Neutrophil (primary cell): ENCODE measurements at regions not wholly inside any gene's neighbourhood (a gene's known extent, or its start where the extent isn't known, plus 50 kb on each side); places are given as distances from the start of the nearest gene placed in this dataset.

ENCODE experiments used
- H3K27ac ChIP-seq: fragments of 200-600 bp; sonication (generic); 2 replicates; pipeline ENCODE4 v1.5.1; 2016; ENCODE audit warnings: mild to moderate bottlenecking, moderate library complexity
- H3K27me3 ChIP-seq: fragments of 200-600 bp; sonication (generic); 2 replicates; pipeline ENCODE4 v1.6.0; 2016; ENCODE audit warnings: mild to moderate bottlenecking
- H3K36me3 ChIP-seq: fragments of 200-600 bp; sonication (generic); 2 replicates; pipeline ENCODE4 v1.5.1; 2017
- H3K4me1 ChIP-seq, 2 experiments: fragments of 200-600 bp in 1 of 2; sonication (generic) in 1 of 2; 1 replicate in 1 of 2; 2 replicates in 1 of 2; pipeline versions ENCODE4 v1.5.1 to v1.6.1; 2013 to 2016; ENCODE audit warnings: low read depth in 1 of 2, low read length in 1 of 2, mild to moderate bottlenecking in 1 of 2, moderate library complexity in 1 of 2; ENCODE audit not compliant: control insufficient read depth in 1 of 2, insufficient read depth in 1 of 2
- H3K4me3 ChIP-seq, 2 experiments: fragments of 200-600 bp in 1 of 2; sonication (generic) in 1 of 2; 1 replicate in 1 of 2; 2 replicates in 1 of 2; pipeline ENCODE4 v1.5.1; 2013 to 2016; ENCODE audit warnings: low read depth in 1 of 2, low read length in 1 of 2, mild to moderate bottlenecking in 1 of 2, moderate library complexity in 1 of 2
- H3K9me3 ChIP-seq: fragments of 200-600 bp; sonication (generic); 2 replicates; pipeline ENCODE4 v1.5.1; 2016
- CTCF ChIP-seq: fragments of 200-600 bp; sonication (generic); IDR thresholded peaks from 2 replicates; pipeline ENCODE4 v1.5.1; 2016; ENCODE audit warnings: antibody characterized with exemption

GRCh38 chr9:31390403-31391025 lies 993.9 kb upstream of the ACO1 start:
- H3K27me3 ChIP-seq = no peaks in the 10 kb centered on the region
- no peaks in the 10 kb centered on the region for H3K36me3 ChIP-seq
- no peak overlapping the region for H3K4me3 ChIP-seq
- no peaks in the 10 kb centered on the region for H3K4me1 ChIP-seq
- TF ChIP-seq CTCF = no peak
- H3K9me3 ChIP-seq = no peaks in the 10 kb centered on the region
- no peak overlapping the region for H3K27ac ChIP-seq

- Histone ChIP-seq H3K27ac (no peak overlapping the region), H3K4me3 (no peak overlapping the region), H3K9me3 (no peaks in the 10 kb centered on the region), H3K4me1 (no peaks in the 10 kb centered on the region), H3K36me3 (no peaks in the 10 kb centered on the region), H3K27me3 (no peaks in the 10 kb centered on the region)
- no peak for TF ChIP-seq CTCF
Measured at GRCh38 chr9:31393240-31393639, 991.2 kb upstream of the ACO1 start.

- H3K27ac ChIP-seq = no peak overlapping the region
- H3K36me3 ChIP-seq = no peaks in the 10 kb centered on the region
- H3K27me3 ChIP-seq = no peaks in the 10 kb centered on the region
- H3K4me3 ChIP-seq = no peak overlapping the region
- TF ChIP-seq CTCF = no peak
- H3K4me1 ChIP-seq = no peaks in the 10 kb centered on the region
- H3K9me3 ChIP-seq = no peaks in the 10 kb centered on the region
Measured at GRCh38 chr9:31394015-31394473, 990.4 kb upstream of the ACO1 start.

GRCh38 chr9:31412081-31412480 lies 972.4 kb upstream of the ACO1 start:
- H3K4me3 ChIP-seq = no peak overlapping the region
- no peaks in the 10 kb centered on the region for H3K9me3 ChIP-seq
- H3K4me1 ChIP-seq = no peaks in the 10 kb centered on the region
- no peak overlapping the region for H3K27ac ChIP-seq
- TF ChIP-seq CTCF = no peak
- no peaks in the 10 kb centered on the region for H3K27me3 ChIP-seq
- no peaks in the 10 kb centered on the region for H3K36me3 ChIP-seq

GRCh38 chr9:31415164-31415563 lies 969.3 kb upstream of the ACO1 start:
- Histone ChIP-seq H3K36me3 (no peaks in the 10 kb centered on the region), H3K27ac (no peak overlapping the region), H3K27me3 (no peaks in the 10 kb centered on the region), H3K4me1 (no peaks in the 10 kb centered on the region), H3K9me3 (no peaks in the 10 kb centered on the region), H3K4me3 (no peak overlapping the region)
- TF ChIP-seq CTCF = no peak
